EH (cell line): ENCODE measurements at regions not wholly inside any gene's neighbourhood (a gene's known extent, or its start where the extent isn't known, plus 50 kb on each side); places are given as distances from the start of the nearest gene placed in this dataset.
A peak's percentile ranks its signal among the peaks of the same experiment; 100 is the strongest.

Experiments
- DNase-seq: peaks from one replicate; pipeline ENCODE4 v3.0.0-alpha.2; 2015; ENCODE audit warnings: low read depth

DNA sequence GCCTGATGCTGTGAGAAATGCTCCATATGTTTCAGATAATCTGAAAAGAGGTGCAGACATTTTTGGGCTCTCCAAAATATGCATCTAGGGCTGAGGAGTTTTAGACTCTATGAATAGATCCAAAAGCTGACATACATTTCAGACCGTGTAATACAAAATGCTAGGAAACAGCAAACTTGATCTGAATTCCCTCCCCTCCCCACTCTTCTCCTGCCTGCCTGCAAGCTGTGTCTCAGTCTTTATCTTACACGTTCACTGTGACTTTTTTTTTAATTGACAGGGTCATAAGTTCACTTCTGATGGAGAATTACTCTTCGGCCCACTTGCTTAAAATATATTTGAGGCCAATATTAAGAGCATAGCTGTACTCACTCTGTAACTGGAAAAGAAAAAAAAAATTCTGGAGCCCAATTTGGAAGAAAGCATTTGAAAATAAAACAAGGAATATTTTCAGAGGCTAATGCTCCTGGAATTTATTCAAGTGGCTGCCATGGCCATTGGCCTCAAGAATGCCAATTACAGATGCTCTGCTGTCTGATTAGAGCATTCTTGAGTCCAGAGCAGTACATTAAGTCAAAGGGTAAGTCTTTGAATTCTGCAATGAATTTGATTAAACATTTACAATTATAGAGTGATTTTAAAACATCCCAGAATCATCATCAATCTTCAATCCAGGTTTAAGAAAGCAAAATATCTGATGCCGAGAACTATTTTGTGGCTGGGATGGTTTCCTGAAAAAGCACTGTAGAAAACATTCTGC lies 146.2 kb upstream of the SEMA6D start:
- DNase-seq, result no peak

DNA sequence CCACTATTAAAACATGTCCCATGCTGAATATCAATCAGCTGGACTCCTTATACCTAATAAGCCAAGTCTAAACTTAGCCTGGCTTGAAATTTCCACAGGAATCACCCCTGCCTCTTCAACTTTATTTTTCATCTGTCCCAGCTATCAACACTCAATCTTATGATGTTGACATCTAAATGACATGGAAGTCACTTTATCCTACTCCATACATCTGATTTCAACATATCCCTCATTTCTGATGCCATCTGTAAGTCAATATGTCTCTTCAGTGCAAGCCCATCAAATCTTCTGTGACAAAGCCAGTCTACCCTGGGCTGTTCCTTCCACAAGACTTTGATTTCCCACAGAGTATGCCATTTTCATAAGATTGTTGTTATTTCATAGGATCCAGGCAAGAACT lies 143.6 kb upstream of the SEMA6D start:
- DNase-seq, result no peak

DNA sequence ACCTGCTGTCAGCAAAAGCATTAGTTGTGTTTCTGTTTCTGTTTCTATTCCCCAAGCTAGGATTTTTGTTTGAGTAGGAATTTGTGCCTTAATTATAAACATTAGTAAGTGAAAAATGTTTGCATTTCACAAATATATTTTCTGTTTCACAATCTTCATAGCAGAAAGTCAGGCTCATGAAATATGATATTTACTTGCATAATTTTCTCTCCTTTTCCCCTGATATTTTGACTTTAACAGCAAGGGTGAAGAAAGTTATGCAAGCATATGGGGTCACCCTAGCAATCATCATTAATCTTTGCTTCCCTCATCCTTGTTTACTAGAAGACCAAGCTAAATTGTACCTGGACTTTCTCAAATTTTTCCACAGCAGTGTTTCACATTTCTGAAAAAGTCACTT lies 140.3 kb upstream of the SEMA6D start:
- DNase-seq, result no peak

DNA sequence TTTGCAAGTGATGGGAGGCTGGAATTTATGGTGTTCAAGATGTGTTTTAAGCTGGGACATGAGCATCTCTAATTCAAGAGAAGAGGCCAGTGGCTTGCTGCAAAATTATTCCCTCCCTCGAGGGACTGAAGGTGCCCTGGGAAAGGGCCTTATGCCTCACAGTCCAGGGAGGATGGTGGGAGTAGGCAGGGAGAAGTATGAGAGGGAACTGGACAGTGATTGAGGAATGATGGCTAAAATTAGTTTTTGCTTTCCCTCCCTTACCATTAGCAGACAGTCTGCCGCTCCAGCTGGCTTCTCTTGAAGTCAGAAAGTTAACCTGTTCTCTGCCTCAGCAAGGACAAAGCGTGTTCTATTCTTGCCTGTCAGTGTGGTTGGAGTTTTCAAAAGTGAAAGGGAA lies 139.8 kb upstream of the SEMA6D start:
- no peak for DNase-seq

DNA sequence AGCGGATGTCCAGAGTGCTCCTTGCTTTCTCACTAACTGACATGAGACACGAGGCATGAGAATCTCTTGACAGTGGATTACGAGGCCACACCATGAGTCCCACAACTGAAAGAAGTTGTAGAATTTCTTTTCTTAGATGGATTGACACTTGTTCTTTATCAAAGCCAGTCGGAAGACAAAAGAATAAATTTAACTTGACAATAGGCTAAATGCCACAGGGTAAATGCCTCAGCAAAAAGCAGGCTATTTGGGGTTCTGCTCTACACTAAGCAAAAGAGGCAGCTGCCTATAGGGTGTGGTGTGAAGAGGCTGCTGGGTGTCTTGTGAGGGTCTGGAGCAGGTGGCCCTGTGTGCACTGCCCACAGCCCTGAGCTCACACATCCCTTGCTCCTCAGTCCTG lies 135.1 kb upstream of the SEMA6D start:
- no peak for DNase-seq

DNA sequence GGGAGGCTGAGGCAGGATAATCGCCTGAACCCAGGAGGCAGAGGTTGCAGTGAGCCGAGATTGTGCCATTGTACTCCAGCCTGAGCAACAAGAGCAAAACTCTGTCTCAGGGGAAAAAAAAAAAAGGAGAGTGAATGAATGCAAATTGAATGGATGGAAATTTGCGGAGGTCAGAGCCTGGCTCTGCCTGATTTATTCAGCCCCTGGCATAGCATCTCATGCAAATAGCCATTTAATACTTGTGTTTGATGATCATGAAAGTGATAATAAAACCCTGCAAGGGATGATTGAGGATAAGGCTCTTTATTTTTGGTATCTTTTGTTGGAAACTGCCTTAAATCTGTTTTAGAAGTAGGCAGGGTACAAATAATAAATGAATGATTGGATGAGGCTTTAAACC lies 133.0 kb upstream of the SEMA6D start:
- DNase-seq, result no peak

DNA sequence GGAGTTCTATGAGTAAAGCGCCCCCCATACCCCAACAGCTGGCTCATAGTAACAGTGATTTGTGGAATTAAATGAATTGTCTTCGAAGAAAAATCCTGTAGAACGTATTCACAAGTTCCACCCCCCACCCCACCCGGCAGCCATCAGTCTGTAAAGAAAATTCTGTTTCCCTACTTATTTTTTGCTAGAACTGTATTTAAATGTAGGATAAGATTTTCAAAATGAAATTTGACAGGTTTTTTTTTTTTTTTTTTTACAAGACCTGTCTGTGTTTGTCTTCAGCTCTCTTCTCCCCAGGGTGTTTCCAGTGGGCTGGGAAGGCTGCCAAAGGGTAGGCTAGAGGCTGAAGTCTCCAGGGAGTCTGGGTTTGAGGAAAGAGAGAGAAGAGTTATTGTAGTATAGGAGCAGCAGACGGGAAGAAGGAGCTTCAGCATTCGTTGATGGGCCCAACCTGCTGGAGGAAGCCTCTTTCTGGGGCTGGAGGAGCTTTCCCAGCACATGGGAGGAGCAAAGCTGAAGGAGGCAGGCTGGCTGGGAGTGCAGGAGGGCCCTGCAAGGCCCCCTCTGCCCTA lies 130.6 kb upstream of the SEMA6D start:
- DNase-seq, result no peak

DNA sequence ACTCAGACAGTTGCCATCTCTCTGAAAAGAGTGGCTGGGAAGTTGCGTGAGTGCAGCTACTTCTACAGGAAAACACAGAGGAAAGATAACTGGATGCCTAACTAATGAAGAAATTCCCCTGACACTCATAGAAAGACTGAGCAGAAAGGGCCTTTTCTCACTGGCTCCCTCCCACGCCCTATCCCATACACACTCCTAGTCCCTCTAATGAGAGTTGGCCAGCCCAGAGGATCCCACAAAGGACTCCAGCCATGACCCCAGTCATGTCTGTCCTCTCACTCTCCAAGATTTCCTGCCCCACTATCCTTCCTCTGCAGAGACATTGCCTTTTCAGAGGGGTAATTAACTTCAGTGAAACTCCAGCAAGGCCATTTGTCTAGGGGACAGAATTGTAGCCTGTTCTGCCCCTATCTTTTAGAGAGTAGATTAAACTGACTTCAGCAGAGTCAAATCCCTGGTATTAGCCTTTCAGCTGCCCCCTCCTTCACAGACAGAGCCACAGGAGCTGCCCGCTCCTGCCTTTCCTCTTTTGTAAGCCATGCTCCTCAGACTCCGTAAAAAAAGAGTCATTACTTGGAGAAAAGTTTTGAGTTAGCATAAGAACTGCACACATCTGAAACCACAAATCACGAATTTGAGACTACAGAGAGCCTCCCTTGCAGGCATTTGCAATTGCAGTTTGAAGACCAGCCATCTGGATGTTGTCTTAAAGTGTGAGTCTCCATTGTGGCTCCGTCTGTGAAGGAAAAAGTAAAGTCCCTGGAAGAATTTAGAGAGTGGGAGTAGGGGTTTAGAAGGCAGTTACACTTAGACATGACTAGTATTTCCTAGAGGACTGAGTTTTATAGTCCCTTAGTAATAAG lies 129.1 kb upstream of the SEMA6D start:
- no peak for DNase-seq

DNA sequence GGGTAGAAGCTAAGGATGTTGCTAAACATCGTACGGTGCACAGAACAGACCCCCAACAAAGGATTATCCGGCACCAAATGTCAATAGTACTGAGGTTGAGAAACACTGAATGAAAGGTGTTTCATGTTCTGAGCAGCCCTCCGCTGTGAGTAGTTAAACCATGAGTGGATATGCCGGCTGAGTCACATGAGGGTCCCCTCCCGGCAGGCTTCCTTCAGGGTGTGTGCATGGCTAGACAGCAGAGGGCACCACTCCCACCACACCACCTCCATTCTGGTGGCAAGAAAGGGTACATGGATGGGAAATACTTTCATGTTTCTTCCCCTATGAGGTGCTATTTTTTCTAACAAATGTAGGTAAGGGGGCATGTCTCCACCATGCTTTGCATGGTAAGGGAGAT lies 128.3 kb upstream of the SEMA6D start:
- DNase-seq, result no peak

DNA sequence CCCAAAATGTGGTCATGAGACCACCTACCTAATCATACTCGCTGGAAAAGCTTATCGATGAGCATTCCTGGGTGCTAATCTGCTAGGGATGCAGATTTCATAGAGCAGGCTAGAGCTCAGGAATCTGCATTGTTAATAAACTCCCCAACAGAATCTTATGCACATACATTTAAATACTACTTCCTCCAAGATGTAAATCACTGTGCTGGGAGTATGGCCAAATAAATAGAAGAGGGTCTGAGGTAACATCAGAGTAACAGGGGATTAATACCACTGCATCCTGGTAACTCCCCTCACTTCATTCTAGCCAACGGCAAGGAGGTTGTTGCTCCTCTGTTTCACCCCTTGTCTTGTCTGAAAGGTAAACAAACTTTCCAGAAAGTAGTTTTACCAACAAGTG lies 118.3 kb upstream of the SEMA6D start:
- no peak for DNase-seq

DNA sequence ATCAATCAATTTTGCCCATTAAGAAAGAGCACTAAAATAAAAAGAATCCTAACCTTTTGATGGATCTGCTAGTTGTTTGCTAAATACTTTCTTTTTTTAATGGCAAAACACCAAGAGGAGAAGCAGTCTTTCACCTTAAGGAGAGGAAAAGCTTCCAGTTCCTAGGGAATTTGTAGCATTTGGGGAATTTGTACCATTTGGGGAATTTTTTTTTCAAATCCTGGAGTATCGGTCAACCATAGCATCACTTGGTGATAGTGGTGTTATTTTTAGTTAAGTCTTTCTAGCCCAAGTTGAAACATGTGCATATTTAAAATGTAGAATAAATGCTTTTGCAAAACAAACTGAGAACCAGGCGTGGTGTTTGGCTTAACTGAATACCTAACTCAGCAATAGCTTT lies 117.5 kb upstream of the SEMA6D start:
- DNase-seq, result no peak

DNA sequence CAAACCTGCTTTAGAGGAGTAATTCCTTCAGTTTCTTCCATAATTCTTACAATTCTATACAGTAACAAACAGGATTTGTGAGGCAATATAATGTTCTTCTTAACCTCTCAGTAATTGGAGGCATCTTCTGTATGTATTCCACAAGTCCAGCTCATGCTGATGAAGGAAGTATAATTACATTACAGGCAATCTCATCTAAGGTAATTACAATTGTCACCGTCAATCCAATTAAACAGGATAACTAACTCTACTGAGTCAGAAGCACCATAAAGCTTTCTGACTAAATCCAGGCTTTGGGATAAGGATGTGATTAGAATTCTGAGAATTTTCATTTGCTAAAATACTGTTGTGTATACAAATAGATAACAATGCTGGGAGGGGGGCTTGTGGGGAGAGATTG lies 115.2 kb upstream of the SEMA6D start:
- DNase-seq, result no peak

DNA sequence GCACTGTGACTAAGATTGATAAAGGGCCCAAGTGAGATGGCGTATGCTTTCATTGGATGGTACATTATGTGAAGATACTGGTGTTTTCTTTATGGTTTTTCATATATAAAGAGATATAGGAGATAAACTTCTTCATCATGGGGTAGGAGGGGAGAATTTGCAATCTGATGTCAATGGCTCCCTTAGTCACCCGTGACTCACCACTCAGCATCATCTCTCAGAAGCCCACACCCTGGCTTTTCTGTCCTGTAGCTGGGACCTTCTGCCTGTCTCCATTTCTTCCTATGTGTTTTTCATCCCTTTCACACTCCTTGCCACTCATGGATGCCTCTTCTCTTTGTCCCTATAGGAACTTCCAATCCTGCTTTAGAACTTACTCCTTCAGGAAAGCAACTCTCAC lies 114.3 kb upstream of the SEMA6D start:
- no peak for DNase-seq

DNA sequence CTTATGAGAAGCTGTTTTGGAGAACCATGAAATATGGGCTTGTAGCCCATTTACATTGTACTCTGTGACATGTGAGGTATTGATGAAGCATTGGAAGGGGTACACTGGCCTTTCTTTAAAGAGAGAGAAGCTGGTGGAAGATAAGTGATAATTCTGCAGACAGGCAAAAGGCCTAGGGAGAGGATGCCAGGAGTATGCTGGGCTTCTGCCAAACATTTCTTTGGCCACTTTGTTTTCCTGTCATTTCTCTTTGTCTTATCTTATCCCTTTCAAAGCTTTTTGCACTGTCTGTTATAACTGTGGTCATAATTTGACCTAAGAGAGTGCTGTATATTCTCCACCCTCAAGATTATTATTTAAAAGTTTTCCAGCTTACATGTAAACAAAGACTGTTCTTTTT lies 109.6 kb upstream of the SEMA6D start:
- DNase-seq, result no peak

DNA sequence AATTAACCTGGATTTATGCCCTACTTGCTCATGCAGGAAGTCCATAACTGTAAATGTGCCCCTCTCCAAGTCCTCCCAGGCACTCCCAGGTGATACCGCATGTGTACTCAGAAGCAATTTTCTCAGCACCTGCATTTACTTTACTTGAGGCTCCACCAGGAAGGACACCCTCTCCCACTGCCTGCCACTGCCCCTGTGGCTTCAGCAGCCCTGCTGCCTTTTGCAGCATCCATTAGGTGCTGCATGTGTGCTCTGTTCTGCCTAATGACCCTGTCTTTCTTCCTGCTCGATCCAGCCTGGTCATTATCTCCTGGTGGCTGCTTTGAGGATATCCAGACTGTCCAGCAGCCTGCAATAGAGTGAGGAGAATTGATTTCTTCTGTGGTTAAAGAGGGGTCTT lies 107.6 kb upstream of the SEMA6D start:
- DNase-seq, result no peak

DNA sequence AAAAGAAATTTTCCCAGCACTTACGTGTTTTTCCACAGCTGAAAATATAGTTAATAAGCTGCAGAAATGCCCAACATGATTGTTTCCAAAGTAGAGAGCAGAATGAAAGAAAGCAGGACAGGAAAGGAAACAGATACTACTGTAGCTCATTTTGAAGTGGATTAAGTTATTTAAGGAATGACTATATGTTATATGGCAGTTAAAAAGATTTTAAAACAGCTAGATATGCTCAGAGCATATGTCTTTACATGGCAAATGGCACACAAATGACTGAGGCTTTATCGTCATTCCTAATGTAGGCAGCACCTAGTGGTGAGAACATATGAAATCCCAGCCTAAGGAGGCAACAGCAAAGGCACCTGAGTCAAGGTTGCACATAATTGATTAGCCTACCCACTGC lies 106.6 kb upstream of the SEMA6D start:
- DNase-seq, result no peak

DNA sequence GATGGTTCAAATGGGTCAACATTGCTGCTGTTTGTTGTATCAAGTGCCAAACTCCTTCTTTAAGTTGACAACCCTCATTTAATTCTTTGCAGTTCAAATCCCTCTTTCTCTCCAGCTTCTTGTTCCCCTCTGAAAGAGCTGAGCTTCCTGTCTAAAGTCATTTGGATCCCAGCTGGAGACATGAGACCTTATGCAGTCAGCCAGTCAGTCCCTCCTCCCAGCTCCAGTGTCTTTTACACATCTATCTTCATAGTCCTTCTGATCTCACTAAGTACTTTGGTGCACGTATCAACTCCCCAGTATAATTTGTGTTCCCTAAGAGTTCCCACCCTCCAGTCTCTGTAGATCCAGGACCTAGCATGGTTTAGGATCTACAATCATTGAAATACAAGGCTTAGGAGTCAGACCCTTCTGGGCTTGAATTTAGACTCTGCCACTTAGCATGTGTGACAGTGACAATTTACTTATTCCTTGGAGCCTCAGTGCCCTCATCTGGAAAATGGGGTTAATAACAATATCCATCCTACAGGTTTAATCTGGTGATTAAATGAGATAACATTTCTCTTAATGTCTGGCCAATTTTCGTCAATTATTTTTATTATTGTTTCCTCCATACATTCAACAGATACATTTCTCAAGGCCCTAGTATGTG lies 102.8 kb upstream of the SEMA6D start:
- peak; percentile 1 for DNase-seq

DNA sequence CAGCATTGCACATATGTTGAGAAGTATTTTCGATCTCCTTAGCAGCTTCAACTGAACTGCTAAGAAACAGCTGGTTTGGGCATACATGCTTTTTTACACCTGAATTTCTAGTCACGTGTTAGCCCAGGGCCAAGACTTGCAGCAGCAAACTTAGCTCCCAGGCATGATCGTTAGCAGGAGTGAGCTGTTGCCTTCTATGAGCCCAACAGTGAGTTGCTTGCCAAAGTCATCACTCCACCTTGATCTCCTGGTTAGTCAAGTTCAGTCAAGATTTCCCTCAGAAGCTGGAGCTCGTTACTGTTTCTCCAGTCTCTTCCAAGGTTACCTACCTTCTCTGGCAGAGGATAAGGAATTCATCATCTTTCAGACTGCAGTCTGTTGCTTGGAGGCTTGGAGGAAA lies 100.4 kb upstream of the SEMA6D start:
- DNase-seq, result no peak

DNA sequence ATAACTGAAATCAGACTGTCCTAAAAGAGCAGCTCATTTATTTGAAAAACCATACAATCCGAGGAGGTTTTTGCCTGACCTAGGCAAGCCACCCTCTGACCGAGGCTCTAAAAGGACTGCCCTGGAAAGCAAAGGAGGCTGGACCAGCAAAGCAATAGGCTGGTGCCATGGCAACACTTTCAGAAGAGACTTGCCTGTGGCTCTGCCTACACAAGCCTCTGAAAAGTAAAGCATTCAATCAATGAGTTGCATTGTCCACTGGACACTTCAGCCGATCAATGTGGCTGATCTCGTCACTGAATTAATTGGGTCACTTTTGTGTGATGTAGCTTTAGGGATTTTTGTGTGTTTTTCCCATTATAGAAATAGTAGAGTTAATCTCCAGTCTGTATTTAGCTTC lies 99.1 kb upstream of the SEMA6D start:
- no peak for DNase-seq

DNA sequence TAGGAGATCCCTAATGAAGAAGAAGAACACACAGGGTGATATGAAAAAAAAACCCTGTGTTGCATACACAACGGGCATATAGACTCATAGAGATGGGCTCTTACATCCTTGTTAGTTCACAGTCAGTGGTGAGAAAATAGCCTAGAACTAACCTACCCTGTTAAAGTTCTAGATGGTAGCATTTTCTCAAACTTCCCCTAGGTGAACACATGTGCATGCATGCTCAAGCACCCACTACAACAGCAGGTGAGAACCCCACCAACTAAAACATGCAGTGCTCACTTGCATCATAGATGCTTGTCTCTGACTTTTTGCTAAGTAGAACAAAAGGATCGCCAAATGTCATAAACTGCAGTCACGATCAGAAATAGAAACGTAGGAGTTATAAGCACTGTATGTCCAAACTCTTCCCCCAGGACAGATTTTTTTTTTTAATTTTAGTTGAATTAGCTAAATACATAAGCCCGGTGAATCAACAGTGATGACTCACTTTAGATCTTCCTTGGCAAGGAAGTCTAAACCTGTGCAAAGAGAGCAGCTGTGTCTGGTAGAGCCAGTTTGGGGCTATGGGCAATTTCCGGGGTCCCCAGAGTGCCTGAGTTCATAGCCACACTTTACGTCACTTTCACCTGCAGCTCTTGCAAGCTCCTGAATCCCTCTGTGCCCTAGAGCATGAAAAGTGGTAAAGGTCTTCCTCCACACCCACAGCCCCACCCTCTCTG lies 96.2 kb upstream of the SEMA6D start:
- no peak for DNase-seq

DNA sequence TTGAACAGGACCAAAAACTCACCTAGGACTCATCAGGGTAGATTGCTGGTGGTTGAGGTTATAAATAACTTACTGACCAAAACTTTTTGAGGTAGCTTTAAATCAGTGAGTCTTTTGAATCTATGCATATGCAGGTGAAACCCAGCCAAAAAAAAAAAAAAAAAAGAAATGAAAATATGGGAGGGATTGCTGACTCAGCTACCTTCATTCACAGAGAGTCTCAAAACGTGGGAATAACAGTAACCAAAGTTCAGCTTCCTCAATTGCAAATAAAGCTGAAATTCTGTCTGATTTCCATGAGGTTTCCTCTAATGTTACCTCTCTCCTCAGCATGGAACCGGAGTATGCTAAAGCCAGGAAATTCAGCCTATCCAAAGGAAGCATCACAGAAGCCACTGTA lies 95.2 kb upstream of the SEMA6D start:
- no peak for DNase-seq

DNA sequence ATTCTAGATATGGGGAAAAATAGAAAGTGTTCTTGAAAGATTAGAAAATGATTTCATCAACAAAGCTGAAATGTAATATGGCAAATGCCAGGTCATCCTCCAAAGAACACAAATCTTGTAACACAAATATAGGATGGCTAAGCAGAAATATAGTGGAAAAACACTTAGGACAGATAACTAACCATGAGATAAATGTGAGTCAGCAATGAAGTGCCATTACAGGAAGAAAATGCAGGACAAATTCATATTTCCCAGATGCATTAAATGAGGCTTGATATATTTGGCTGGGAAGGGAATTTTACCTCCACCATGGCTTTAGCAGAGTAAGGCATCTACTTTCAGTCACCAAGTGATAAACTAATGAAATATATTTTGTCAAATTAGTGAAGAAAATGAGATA lies 92.8 kb upstream of the SEMA6D start:
- DNase-seq, result no peak
